Mesenchymal stem cell (in vitro differentiated cells and primary cell): ENCODE measurements at regions not wholly inside any gene's neighbourhood (a gene's known extent, or its start where the extent isn't known, plus 50 kb on each side); places are given as distances from the start of the nearest gene placed in this dataset.

Experiments used
- DNase-seq: peaks from one replicate; pipeline ENCODE4 v3.0.0-alpha.2; 2013
- H2AFZ ChIP-seq: one replicate; pipeline ENCODE4 v1.6.1; 2013; ENCODE audit warnings: low read depth, mild to moderate bottlenecking, control low read depth, inconsistent platforms, low read length, moderate library complexity
- H2AK5ac ChIP-seq: 2 replicates; pipeline ENCODE4 v1.6.1; 2013; ENCODE audit warnings: low read length, moderate library complexity, mild to moderate bottlenecking, inconsistent platforms; ENCODE audit not compliant: severe bottlenecking
- H2BK120ac ChIP-seq: one replicate; pipeline ENCODE4 v1.6.1; 2013; ENCODE audit warnings: low read depth, mild to moderate bottlenecking, inconsistent platforms, low read length, moderate library complexity
- H2BK12ac ChIP-seq, 2 experiments: one replicate each; pipeline ENCODE4 v1.6.1; 2013; ENCODE audit warnings: inconsistent platforms in 2 of 2, low read length in 2 of 2, mild to moderate bottlenecking in 2 of 2, moderate library complexity in 2 of 2, control low read depth in 1 of 2
- H2BK15ac ChIP-seq: one replicate; pipeline ENCODE4 v1.6.1; 2013; ENCODE audit warnings: mild to moderate bottlenecking, low read depth, inconsistent platforms; ENCODE audit not compliant: poor library complexity, severe bottlenecking
- H2BK5ac ChIP-seq: 2 replicates; pipeline ENCODE4 v1.6.1; 2013; ENCODE audit warnings: low read depth, mild to moderate bottlenecking, low read length, control low read depth, inconsistent platforms; ENCODE audit not compliant: poor library complexity, severe bottlenecking
- H3K14ac ChIP-seq, 2 experiments: one replicate each; pipeline ENCODE4 v1.6.1; 2013; ENCODE audit warnings: inconsistent platforms in 2 of 2, low read length in 2 of 2, control low read depth in 1 of 2, mild to moderate bottlenecking in 1 of 2, moderate library complexity in 1 of 2
- H3K18ac ChIP-seq, 2 experiments: one replicate each; pipeline ENCODE4 v1.6.1; 2013; ENCODE audit warnings: inconsistent platforms in 2 of 2, low read length in 2 of 2, control low read depth in 1 of 2, low read depth in 1 of 2, mild to moderate bottlenecking in 1 of 2
- H3K23ac ChIP-seq, 2 experiments: one replicate each; pipeline ENCODE4 v1.6.1; 2013; ENCODE audit warnings: inconsistent platforms in 2 of 2, low read length in 2 of 2, mild to moderate bottlenecking in 2 of 2, moderate library complexity in 2 of 2, control low read depth in 1 of 2
- H3K27ac ChIP-seq: 2 replicates; pipeline ENCODE4 v1.5.1; 2013; ENCODE audit warnings: mild to moderate bottlenecking, moderate library complexity, low read length, control low read depth, inconsistent platforms; ENCODE audit not compliant: poor library complexity, severe bottlenecking
- H3K27me3 ChIP-seq, 2 experiments: 2 replicates each; pipeline versions ENCODE4 v1.6.1 to v1.7.0; 2013; ENCODE audit warnings: low read length in 2 of 2, mild to moderate bottlenecking in 2 of 2, moderate library complexity in 2 of 2, control low read depth in 1 of 2, inconsistent platforms in 1 of 2; ENCODE audit not compliant: control insufficient read depth in 1 of 2, insufficient read depth in 1 of 2
- H3K36me3 ChIP-seq, 2 experiments: 2 replicates each; pipeline versions ENCODE4 v1.6.1 to v1.7.0; 2013; ENCODE audit warnings: low read length in 2 of 2, control low read depth in 1 of 2, inconsistent platforms in 1 of 2, low read depth in 1 of 2, mild to moderate bottlenecking in 1 of 2; ENCODE audit not compliant: insufficient read depth in 2 of 2, control insufficient read depth in 1 of 2
- H3K4ac ChIP-seq, 2 experiments: one replicate each; pipeline ENCODE4 v1.6.1; 2013; ENCODE audit warnings: inconsistent platforms in 2 of 2, low read length in 2 of 2, mild to moderate bottlenecking in 2 of 2, moderate library complexity in 2 of 2, control low read depth in 1 of 2, low read depth in 1 of 2
- H3K4me1 ChIP-seq: 2 replicates; pipeline ENCODE4 v1.6.1; 2013; ENCODE audit warnings: low read depth, low read length, control low read depth; ENCODE audit not compliant: control insufficient read depth, insufficient read depth
- H3K4me2 ChIP-seq: 2 replicates; pipeline ENCODE4 v1.6.1; 2013; ENCODE audit warnings: low read length, mild to moderate bottlenecking, inconsistent platforms; ENCODE audit not compliant: poor library complexity, severe bottlenecking
- H3K4me3 ChIP-seq, 2 experiments: 2 replicates each; pipeline versions ENCODE4 v1.5.1 to v1.7.0; 2013; ENCODE audit warnings: low read length in 2 of 2, mild to moderate bottlenecking in 2 of 2, control low read depth in 1 of 2, low read depth in 1 of 2; ENCODE audit not compliant: insufficient read depth in 1 of 2
- H3K79me1 ChIP-seq: replicated peaks from 2 replicates; pipeline ENCODE4 v1.6.1; 2013; ENCODE audit warnings: mild to moderate bottlenecking, control low read depth, low read length, inconsistent platforms; ENCODE audit not compliant: poor library complexity, severe bottlenecking
- H3K9ac ChIP-seq: 2 replicates; pipeline ENCODE4 v1.7.0; 2013; ENCODE audit warnings: mild to moderate bottlenecking, low read length, moderate library complexity
- H3K9me3 ChIP-seq: 2 replicates; pipeline ENCODE4 v1.7.0; 2013; ENCODE audit warnings: mild to moderate bottlenecking, low read length; ENCODE audit not compliant: control insufficient read depth
- H4K8ac ChIP-seq: one replicate; pipeline ENCODE4 v1.6.1; 2013; ENCODE audit warnings: inconsistent platforms, mild to moderate bottlenecking, low read length, moderate library complexity
- H4K91ac ChIP-seq: one replicate; pipeline ENCODE4 v1.6.1; 2013; ENCODE audit warnings: mild to moderate bottlenecking, low read length, inconsistent platforms
- WGBS: methylation state at CpG from one replicate; pipeline ENCODE4 v1.1.7; 2013; ENCODE audit warnings: mixed read lengths; 5-methylcytosine and 5-hydroxymethylcytosine counted together

GRCh38 chr7:106346167-106346677 lies 61.4 kb upstream of the NAMPT start:
- no peak overlapping the region for H2BK120ac ChIP-seq
- no peak overlapping the region for H3K14ac ChIP-seq
- no peaks in the 10 kb centered on the region for H3K79me1 ChIP-seq
- H3K27ac ChIP-seq, result no peak overlapping the region
- H2BK12ac ChIP-seq, result no peak overlapping the region
- H3K4me2 ChIP-seq, result no peak overlapping the region
- no peak overlapping the region for H2BK15ac ChIP-seq
- H2AK5ac ChIP-seq, result no peak overlapping the region
- H3K4ac ChIP-seq, result no peak overlapping the region
- H3K4me1 ChIP-seq, result peaks cover 1% of the 10 kb centered on the region
- peaks cover 50% of the 10 kb centered on the region for H3K9me3 ChIP-seq
- no peaks in the 10 kb centered on the region for H3K27me3 ChIP-seq
- no peak overlapping the region for H4K91ac ChIP-seq
- no peak overlapping the region for H2AFZ ChIP-seq
- no peak overlapping the region for H3K23ac ChIP-seq
- WGBS, result no CpG with 5 or more reads among the region's 2 CpGs
- DNase-seq, result no peak
- peak overlapping the region in 1 of 2 experiments; percentile 21 for H3K4me3 ChIP-seq
- peak overlapping the region; percentile 81 for H3K9ac ChIP-seq
- no peak overlapping the region for H2BK5ac ChIP-seq
- no peak overlapping the region for H4K8ac ChIP-seq
- no peaks in the 10 kb centered on the region for H3K36me3 ChIP-seq
- no peak overlapping the region for H3K18ac ChIP-seq

GRCh38 chr7:106345421-106346166 lies 60.8 kb upstream of the NAMPT start:
- Histone ChIP-seq H3K9ac (peak overlapping the region; percentile 81), H3K14ac (no peak overlapping the region), H2BK12ac (no peak overlapping the region), H3K23ac (no peak overlapping the region), H3K27ac (no peak overlapping the region), H3K36me3 (no peaks in the 10 kb centered on the region), H2BK5ac (no peak overlapping the region), H3K4me2 (no peak overlapping the region), H4K91ac (no peak overlapping the region), H3K4me3 (no peak overlapping the region), H3K9me3 (peaks cover 50% of the 10 kb centered on the region), H2BK15ac (no peak overlapping the region), H3K18ac (no peak overlapping the region), H2AK5ac (no peak overlapping the region), H3K79me1 (no peaks in the 10 kb centered on the region), H2AFZ (no peak overlapping the region), H3K27me3 (no peaks in the 10 kb centered on the region), H3K4ac (peak overlapping the region in 1 of 2 experiments; percentile 33), H4K8ac (no peak overlapping the region), H3K4me1 (peaks cover 1% of the 10 kb centered on the region), H2BK120ac (no peak overlapping the region)
- peak; percentile 91 for DNase-seq
- 100% methylated on average over 1 of the region's 2 CpGs for WGBS

- Histone ChIP-seq H2AFZ (no peak overlapping the region), H3K4me1 (peaks cover 1% of the 10 kb centered on the region), H3K27me3 (no peaks in the 10 kb centered on the region), H3K18ac (no peak overlapping the region), H3K4ac (no peak overlapping the region), H3K14ac (no peak overlapping the region), H2BK5ac (no peak overlapping the region), H2AK5ac (no peak overlapping the region), H3K36me3 (no peaks in the 10 kb centered on the region), H3K9ac (peak overlapping the region; percentile 81), H3K27ac (no peak overlapping the region), H2BK120ac (no peak overlapping the region), H2BK12ac (no peak overlapping the region), H3K79me1 (no peaks in the 10 kb centered on the region), H3K23ac (no peak overlapping the region), H4K91ac (no peak overlapping the region), H3K4me2 (no peak overlapping the region), H4K8ac (no peak overlapping the region), H2BK15ac (no peak overlapping the region), H3K9me3 (peaks cover 45% of the 10 kb centered on the region), H3K4me3 (no peak overlapping the region)
- peak; percentile 92 for DNase-seq
- WGBS, result 79% methylated on average over 4 of the region's 4 CpGs
Measured at GRCh38 chr7:106344861-106345260, 60.1 kb upstream of the NAMPT start.

DNA sequence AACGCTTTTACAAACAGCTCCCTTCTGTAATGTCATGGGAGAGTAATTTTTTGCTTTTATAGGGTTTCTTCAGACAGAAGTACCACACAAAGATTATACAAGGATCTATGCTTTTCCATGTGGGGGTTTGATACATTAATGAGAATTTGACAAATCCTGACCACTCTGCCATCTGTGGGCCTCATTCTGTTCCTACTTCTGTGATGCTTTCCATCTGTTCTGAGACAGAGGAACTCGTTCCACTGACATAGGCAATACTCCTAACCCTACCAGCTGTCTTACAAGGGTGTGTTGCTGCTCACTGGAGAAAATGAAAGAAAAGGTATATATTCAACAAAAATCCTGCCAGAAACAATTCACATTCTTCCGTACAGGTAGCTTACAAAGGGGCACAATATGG lies 59.4 kb upstream of the NAMPT start:
- Histone ChIP-seq H2AK5ac (no peak overlapping the region), H3K4me3 (no peak overlapping the region), H3K27ac (no peak overlapping the region), H3K27me3 (no peaks in the 10 kb centered on the region), H3K14ac (no peak overlapping the region), H3K18ac (no peak overlapping the region), H3K36me3 (no peaks in the 10 kb centered on the region), H3K79me1 (no peaks in the 10 kb centered on the region), H3K4ac (no peak overlapping the region), H2BK15ac (no peak overlapping the region), H2AFZ (no peak overlapping the region), H4K91ac (no peak overlapping the region), H2BK12ac (no peak overlapping the region), H2BK5ac (no peak overlapping the region), H3K4me2 (no peak overlapping the region), H3K23ac (no peak overlapping the region), H3K4me1 (peaks cover 1% of the 10 kb centered on the region), H4K8ac (no peak overlapping the region), H3K9me3 (peaks cover 46% of the 10 kb centered on the region), H3K9ac (no peak overlapping the region), H2BK120ac (no peak overlapping the region)
- DNase-seq, result no peak
- WGBS, result 100% methylated on average over 1 of the region's 3 CpGs
